ENCODE measurements at regions not wholly inside any gene's neighbourhood (a gene's known extent, or its start where the extent isn't known, plus 50 kb on each side); places are given as distances from the start of the nearest gene placed in this dataset.

DNA sequence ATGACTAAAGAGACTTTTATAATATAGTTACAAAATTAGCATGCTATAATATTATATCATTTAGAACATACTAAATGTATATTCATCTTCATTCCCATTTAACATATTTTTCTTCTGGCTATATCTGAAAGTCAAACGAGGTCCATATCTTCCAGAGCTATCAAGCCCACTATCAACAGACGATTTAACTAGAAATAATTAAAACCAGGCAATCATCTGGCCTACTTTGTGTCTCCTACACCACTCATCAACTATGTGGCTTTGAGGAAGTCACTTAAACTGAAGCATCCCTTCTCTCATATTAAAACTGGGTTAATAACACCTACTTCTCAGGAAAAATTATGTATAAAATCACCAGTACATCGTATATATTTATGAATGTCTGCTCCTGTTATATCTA, 1330.5 kb upstream of the PABPC4L start:
- no peak for TF ChIP-seq POLR2AphosphoS5 (IDR thresholded peaks at IDR 0.05; ENCODE audit: borderline replicate concordance, low read depth, low read length)
- no peak for TF ChIP-seq EZH2 (IDR thresholded peaks at IDR 0.05)
- no peak for TF ChIP-seq FOXP2 (optimal IDR thresholded peaks at IDR 0.05; ENCODE audit: control extremely low read depth, extremely low read length, insufficient read depth)

Data from SK-N-MC (cell line).